ENCODE measurements at regions not wholly inside any gene's neighbourhood (a gene's known extent, or its start where the extent isn't known, plus 50 kb on each side); places are given as distances from the start of the nearest gene placed in this dataset.

DNA sequence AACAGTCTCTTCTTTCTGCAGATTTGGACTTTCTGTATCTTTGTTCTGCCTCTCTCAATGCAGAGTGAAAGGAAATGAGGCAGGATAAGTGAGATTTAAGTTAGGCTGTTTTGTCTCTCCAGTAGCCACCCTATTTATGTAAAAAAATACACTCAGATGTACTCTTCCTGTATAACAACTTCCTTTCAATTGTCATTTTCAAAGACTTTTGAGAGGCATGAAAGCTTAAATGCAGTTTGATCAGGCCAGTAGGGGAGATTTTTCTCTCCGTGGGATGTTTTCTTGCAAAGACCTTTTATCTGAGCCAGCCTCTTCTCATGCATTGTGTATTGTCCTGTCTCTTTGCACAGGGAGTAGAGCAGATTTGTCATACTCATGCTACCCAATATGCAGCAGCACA, 166.8 kb downstream of the SLITRK5 start:
- TF ChIP-seq, protein P1, sequence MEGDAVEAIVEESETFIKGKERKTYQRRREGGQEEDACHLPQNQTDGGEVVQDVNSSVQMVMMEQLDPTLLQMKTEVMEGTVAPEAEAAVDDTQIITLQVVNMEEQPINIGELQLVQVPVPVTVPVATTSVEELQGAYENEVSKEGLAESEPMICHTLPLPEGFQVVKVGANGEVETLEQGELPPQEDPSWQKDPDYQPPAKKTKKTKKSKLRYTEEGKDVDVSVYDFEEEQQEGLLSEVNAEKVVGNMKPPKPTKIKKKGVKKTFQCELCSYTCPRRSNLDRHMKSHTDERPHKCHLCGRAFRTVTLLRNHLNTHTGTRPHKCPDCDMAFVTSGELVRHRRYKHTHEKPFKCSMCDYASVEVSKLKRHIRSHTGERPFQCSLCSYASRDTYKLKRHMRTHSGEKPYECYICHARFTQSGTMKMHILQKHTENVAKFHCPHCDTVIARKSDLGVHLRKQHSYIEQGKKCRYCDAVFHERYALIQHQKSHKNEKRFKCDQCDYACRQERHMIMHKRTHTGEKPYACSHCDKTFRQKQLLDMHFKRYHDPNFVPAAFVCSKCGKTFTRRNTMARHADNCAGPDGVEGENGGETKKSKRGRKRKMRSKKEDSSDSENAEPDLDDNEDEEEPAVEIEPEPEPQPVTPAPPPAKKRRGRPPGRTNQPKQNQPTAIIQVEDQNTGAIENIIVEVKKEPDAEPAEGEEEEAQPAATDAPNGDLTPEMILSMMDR (IDR thresholded peaks at IDR 0.05; ENCODE audit: insufficient read depth, low read length) = no peak
- TF ChIP-seq GABPA (IDR thresholded peaks at IDR 0.05; ENCODE audit: low read depth) (no peak), POLR2AphosphoS5 (IDR thresholded peaks at IDR 0.05; ENCODE audit: low read depth) (no peak), SPI1 (IDR thresholded peaks at IDR 0.05; ENCODE audit: borderline replicate concordance, low read depth) (no peak)
- TF ChIP-seq, protein P2, sequence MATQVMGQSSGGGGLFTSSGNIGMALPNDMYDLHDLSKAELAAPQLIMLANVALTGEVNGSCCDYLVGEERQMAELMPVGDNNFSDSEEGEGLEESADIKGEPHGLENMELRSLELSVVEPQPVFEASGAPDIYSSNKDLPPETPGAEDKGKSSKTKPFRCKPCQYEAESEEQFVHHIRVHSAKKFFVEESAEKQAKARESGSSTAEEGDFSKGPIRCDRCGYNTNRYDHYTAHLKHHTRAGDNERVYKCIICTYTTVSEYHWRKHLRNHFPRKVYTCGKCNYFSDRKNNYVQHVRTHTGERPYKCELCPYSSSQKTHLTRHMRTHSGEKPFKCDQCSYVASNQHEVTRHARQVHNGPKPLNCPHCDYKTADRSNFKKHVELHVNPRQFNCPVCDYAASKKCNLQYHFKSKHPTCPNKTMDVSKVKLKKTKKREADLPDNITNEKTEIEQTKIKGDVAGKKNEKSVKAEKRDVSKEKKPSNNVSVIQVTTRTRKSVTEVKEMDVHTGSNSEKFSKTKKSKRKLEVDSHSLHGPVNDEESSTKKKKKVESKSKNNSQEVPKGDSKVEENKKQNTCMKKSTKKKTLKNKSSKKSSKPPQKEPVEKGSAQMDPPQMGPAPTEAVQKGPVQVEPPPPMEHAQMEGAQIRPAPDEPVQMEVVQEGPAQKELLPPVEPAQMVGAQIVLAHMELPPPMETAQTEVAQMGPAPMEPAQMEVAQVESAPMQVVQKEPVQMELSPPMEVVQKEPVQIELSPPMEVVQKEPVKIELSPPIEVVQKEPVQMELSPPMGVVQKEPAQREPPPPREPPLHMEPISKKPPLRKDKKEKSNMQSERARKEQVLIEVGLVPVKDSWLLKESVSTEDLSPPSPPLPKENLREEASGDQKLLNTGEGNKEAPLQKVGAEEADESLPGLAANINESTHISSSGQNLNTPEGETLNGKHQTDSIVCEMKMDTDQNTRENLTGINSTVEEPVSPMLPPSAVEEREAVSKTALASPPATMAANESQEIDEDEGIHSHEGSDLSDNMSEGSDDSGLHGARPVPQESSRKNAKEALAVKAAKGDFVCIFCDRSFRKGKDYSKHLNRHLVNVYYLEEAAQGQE (IDR thresholded peaks at IDR 0.05; ENCODE audit: insufficient replicate concordance, low read depth) = no peak
